GM12878 (cell line): ENCODE measurements at regions not wholly inside any gene's neighbourhood (a gene's known extent, or its start where the extent isn't known, plus 50 kb on each side); places are given as distances from the start of the nearest gene placed in this dataset.

ENCODE experiments used
- ATF3 ChIP-seq: IDR thresholded peaks from 2 replicates; pipeline ENCODE4 v1.6.1; 2011; ENCODE audit warnings: low read depth, mild to moderate bottlenecking, low read length, moderate library complexity, borderline replicate concordance; ENCODE audit errors: extremely low read depth
- BRCA1 ChIP-seq: IDR thresholded peaks from 2 replicates; pipeline ENCODE4 v1.6.1; 2011; ENCODE audit warnings: low read depth, low read length, improper control_type of control experiment
- CBFB ChIP-seq: IDR thresholded peaks from 2 replicates; pipeline ENCODE4 v1.6.1; 2016; ENCODE audit warnings: antibody characterized with exemption, low read depth
- CTCF ChIP-seq, 3 experiments: IDR thresholded peaks in 2 of 3; conservative IDR thresholded peaks in 1 of 3; 2 replicates each; pipeline ENCODE4 v1.5.1; 2011; ENCODE audit warnings: low read depth in 3 of 3, low read length in 3 of 3, mild to moderate bottlenecking in 3 of 3, control low read depth in 2 of 3, moderate library complexity in 2 of 3, inconsistent platforms in 1 of 3, mixed read lengths in 1 of 3; ENCODE audit not compliant: control insufficient read depth in 2 of 3, insufficient read depth in 1 of 3; ENCODE audit errors: extremely low read depth in 1 of 3
- E2F4 ChIP-seq: IDR thresholded peaks from 2 replicates; pipeline ENCODE4 v1.6.1; 2012; ENCODE audit warnings: low read depth, low read length, improper control_type of control experiment
- ELK1 ChIP-seq: IDR thresholded peaks from 2 replicates; pipeline ENCODE4 v1.6.1; 2012; ENCODE audit warnings: low read depth, low read length, improper control_type of control experiment
- GABPA ChIP-seq: IDR thresholded peaks from 2 replicates; pipeline ENCODE4 v1.6.1; 2014; ENCODE audit warnings: antibody characterized with exemption, low read depth, mild to moderate bottlenecking, inconsistent platforms
- JUNB ChIP-seq: IDR thresholded peaks from 2 replicates; pipeline ENCODE4 v1.6.1; 2016; ENCODE audit warnings: antibody characterized with exemption, mild to moderate bottlenecking
- JUND ChIP-seq: IDR thresholded peaks from 2 replicates; pipeline ENCODE4 v1.6.1; 2012; ENCODE audit warnings: low read depth, mild to moderate bottlenecking, low read length, improper control_type of control experiment, moderate library complexity
- PBX3 ChIP-seq: IDR thresholded peaks from 2 replicates; pipeline ENCODE4 v1.6.1; 2011; ENCODE audit warnings: mild to moderate bottlenecking, low read depth, low read length, moderate library complexity; ENCODE audit not compliant: insufficient replicate concordance
- POLR2A ChIP-seq: IDR thresholded peaks from 2 replicates; pipeline ENCODE4 v1.6.1; 2011; ENCODE audit warnings: low read depth, mild to moderate bottlenecking, low read length
- SREBF2 ChIP-seq: IDR thresholded peaks from 2 replicates; pipeline ENCODE4 v1.6.1; 2012; ENCODE audit warnings: mild to moderate bottlenecking, low read length
- TCF7 ChIP-seq: IDR thresholded peaks from 2 replicates; pipeline ENCODE4 v1.6.1; 2014; ENCODE audit warnings: antibody characterized with exemption, borderline replicate concordance
- ZNF24 ChIP-seq: fragments of 450-650 bp; IDR thresholded peaks from 2 replicates; pipeline ENCODE4 v1.6.1; 2017; ENCODE audit warnings: antibody characterized with exemption, mild to moderate bottlenecking

GRCh38 chr1:177426497-177426896 lies 255.7 kb downstream of the BRINP2 start:
- TF ChIP-seq POLR2A (no peak), ELK1 (no peak), GABPA (no peak), JUNB (no peak), CTCF (IDR thresholded peaks at IDR 0.05 in 2 of 3, conservative IDR thresholded peaks at IDR 0.05 in 1 of 3; ENCODE audit: control insufficient read depth in 2 of 3, extremely low read depth in 1 of 3, insufficient read depth in 1 of 3, low read depth in 3 of 3, low read length in 3 of 3) (no peak), PBX3 (no peak), ZNF24 (no peak), BRCA1 (no peak), TCF7 (no peak), JUND (no peak), E2F4 (no peak), ATF3 (no peak), SREBF2 (no peak), CBFB (no peak)
